ENCODE measurements at regions not wholly inside any gene's neighbourhood (a gene's known extent, or its start where the extent isn't known, plus 50 kb on each side); places are given as distances from the start of the nearest gene placed in this dataset.

DNA sequence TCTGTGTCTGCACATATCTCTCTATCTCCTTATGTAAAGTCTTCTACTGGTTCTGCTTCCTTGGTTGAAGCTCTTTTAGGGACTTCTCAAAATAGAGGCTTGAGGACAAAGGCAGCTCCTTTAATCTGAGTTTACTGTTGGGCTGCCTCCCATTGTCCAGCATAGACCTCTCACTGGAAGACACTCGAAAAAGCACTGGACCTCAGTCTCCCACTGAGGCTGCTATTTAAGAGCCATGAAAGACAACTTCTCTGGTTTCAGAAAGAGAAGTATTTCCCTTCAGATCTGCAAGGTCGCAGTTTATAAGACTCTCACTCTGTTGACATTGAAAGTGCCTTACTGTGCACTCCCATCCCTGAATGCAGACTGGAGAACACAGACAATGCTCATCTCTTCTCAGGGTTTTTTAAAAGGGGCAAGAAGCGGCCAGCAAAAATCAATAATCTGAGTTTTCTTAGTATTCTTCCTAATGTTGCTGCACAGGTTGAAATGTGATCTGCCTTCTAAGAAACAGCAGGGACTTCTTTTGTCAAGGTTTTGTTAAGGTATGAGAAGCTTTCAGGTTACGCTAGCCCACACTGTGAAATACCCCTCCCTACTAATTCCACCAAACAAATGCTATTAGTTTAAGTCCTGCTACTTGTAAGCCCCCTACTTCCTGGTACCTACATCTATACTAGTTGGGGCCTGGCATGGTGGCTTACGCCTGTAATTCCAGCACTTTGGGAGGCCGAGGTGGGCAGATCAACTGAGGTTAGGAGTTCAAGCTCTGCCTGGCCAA, 450.0 kb upstream of the SLC10A2 start:
- Histone ChIP-seq H3K4me3 (ENCODE audit: low read length) (no peak overlapping the region), H4K20me1 (ENCODE audit: control insufficient read depth, insufficient read depth, low read depth, low read length) (no peaks in the 10 kb centered on the region), H3K36me3 (ENCODE audit: control insufficient read depth, low read length) (no peaks in the 10 kb centered on the region), H3K4me1 (ENCODE audit: control insufficient read depth, low read length) (no peaks in the 10 kb centered on the region), H3K9me3 (ENCODE audit: control insufficient read depth, insufficient read depth, low read length) (no peaks in the 10 kb centered on the region), H3K79me2 (ENCODE audit: control insufficient read depth, low read length) (no peaks in the 10 kb centered on the region), H3K27ac (ENCODE audit: low read depth, low read length) (no peak overlapping the region), H3K9me2 (replicated peaks; ENCODE audit: control insufficient read depth, low read length) (no peaks in the 10 kb centered on the region), H3F3A (ENCODE audit: control insufficient read depth, insufficient read depth) (no peaks in the 10 kb centered on the region), H3K4me2 (ENCODE audit: low read length) (no peak overlapping the region), H3K27me3 (ENCODE audit: control insufficient read depth, low read length) (no peaks in the 10 kb centered on the region)
- TF ChIP-seq EZH2phosphoT487 (IDR thresholded peaks at IDR 0.05; ENCODE audit: borderline replicate concordance, low read length) (no peak), CTCF (IDR thresholded peaks at IDR 0.05; ENCODE audit: low read depth, low read length, poor library complexity, severe bottlenecking) (no peak)

DNA sequence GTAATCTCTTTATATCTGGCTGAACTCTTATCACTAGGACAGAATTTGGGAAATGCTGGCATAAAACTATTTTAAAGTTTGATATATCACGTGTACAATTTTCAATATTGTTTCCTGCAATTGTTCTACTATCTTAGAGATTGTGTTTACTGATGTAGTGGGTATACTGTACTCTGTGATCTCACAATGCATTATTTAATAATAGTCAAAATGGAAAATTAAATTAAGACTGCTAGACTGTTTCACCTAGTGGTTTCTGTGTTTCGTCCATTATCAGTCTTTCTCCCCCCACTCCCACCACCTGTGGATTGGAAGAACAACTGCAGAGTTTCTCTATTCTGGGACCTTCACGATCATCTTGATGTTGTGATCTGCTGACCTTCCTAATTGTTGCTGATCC, 449.2 kb upstream of the SLC10A2 start:
- Histone ChIP-seq H3K27me3 (ENCODE audit: control insufficient read depth, low read length) (no peaks in the 10 kb centered on the region), H3K4me3 (ENCODE audit: low read length) (no peak overlapping the region), H3K79me2 (ENCODE audit: control insufficient read depth, low read length) (no peaks in the 10 kb centered on the region), H3K9me2 (replicated peaks; ENCODE audit: control insufficient read depth, low read length) (no peaks in the 10 kb centered on the region), H3K4me1 (ENCODE audit: control insufficient read depth, low read length) (no peaks in the 10 kb centered on the region), H3K9me3 (ENCODE audit: control insufficient read depth, insufficient read depth, low read length) (no peaks in the 10 kb centered on the region), H4K20me1 (ENCODE audit: control insufficient read depth, insufficient read depth, low read depth, low read length) (no peaks in the 10 kb centered on the region), H3F3A (ENCODE audit: control insufficient read depth, insufficient read depth) (no peaks in the 10 kb centered on the region), H3K4me2 (ENCODE audit: low read length) (no peak overlapping the region), H3K36me3 (ENCODE audit: control insufficient read depth, low read length) (no peaks in the 10 kb centered on the region), H3K27ac (ENCODE audit: low read depth, low read length) (no peak overlapping the region)
- TF ChIP-seq EZH2phosphoT487 (IDR thresholded peaks at IDR 0.05; ENCODE audit: borderline replicate concordance, low read length) (no peak), CTCF (IDR thresholded peaks at IDR 0.05; ENCODE audit: low read depth, low read length, poor library complexity, severe bottlenecking) (no peak)

DNA sequence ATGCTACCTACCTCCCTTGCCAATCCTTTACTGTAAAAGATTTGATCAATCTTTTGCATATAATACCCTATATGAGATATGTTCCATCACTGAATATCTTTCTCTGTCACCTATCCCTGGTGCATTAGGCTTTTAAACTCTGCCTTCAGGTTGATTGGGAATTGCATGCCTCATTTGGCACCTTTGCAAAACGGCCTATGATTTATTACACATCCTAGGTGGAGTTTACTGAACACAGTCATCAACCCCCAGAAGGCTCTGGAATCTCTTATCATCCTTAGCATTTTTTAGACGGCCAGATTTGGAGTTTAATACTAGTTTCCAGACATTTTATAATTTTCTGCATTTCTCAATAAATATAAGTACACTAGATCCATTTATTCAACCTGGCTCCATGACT, 448.4 kb upstream of the SLC10A2 start:
- no peak for TF ChIP-seq CTCF (IDR thresholded peaks at IDR 0.05; ENCODE audit: low read depth, low read length, poor library complexity, severe bottlenecking)
- TF ChIP-seq EZH2phosphoT487 (IDR thresholded peaks at IDR 0.05; ENCODE audit: borderline replicate concordance, low read length): no peak
- no peak overlapping the region for H3K27ac ChIP-seq (ENCODE audit: low read depth, low read length)

More for the DNA sequence above, 448.4 kb upstream of the SLC10A2 start:
- Histone ChIP-seq H3K4me2 (ENCODE audit: low read length) (no peak overlapping the region), H3K9me2 (replicated peaks; ENCODE audit: control insufficient read depth, low read length) (no peaks in the 10 kb centered on the region; the same call in 1 of the 2 replicates), H3K4me3 (ENCODE audit: low read length) (no peak overlapping the region), H3K79me2 (ENCODE audit: control insufficient read depth, low read length) (no peaks in the 10 kb centered on the region), H3K27me3 (ENCODE audit: control insufficient read depth, low read length) (no peaks in the 10 kb centered on the region), H3F3A (ENCODE audit: control insufficient read depth, insufficient read depth) (no peaks in the 10 kb centered on the region), H4K20me1 (ENCODE audit: control insufficient read depth, insufficient read depth, low read depth, low read length) (no peaks in the 10 kb centered on the region), H3K4me1 (ENCODE audit: control insufficient read depth, low read length) (no peaks in the 10 kb centered on the region), H3K36me3 (ENCODE audit: control insufficient read depth, low read length) (no peaks in the 10 kb centered on the region), H3K9me3 (ENCODE audit: control insufficient read depth, insufficient read depth, low read length) (peaks cover under 1% of the 10 kb centered on the region; the same call in 1 of the 2 replicates)
